ENCODE measurements at regions not wholly inside any gene's neighbourhood (a gene's known extent, or its start where the extent isn't known, plus 50 kb on each side); places are given as distances from the start of the nearest gene placed in this dataset.
A peak's percentile ranks its signal among the peaks of the same experiment; 100 is the strongest.

DNA sequence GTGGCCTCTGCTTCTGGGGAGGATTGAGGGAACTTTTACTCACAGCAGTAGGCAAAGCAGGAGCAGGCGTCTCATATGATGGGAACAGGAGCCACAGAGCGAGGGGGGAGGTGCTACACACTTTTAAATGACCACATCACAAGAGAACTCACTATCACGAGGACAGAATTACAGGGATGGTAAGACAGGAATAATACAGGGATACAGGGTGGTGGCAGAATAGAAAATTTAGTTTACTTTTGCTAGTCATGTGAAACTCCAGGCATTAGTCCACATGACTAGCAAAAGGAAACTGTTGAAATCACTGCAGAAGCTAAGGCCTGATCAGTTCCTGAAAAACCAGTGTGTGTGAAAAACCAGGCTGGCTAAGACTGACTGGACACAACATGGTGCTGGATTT, 382.4 kb downstream of the NNT start:
- no peak overlapping the region for H2BK12ac ChIP-seq (ENCODE audit: low read length in 2 of 2)
- no peak overlapping the region for H2AK5ac ChIP-seq (ENCODE audit: low read length, severe bottlenecking)
- no peak overlapping the region for H3K9ac ChIP-seq (ENCODE audit: low read length)
- no peak overlapping the region for H3K14ac ChIP-seq (ENCODE audit: low read length in 2 of 2)
- no peak overlapping the region for H2BK5ac ChIP-seq (ENCODE audit: low read depth, low read length, poor library complexity, severe bottlenecking)
- H3K9me3 ChIP-seq (ENCODE audit: control insufficient read depth, low read length), result no peaks in the 10 kb centered on the region
- H2BK120ac ChIP-seq (ENCODE audit: low read depth, low read length), result no peak overlapping the region
- H3K23ac ChIP-seq (ENCODE audit: low read length in 2 of 2), result no peak overlapping the region
- no peak overlapping the region for H4K8ac ChIP-seq (ENCODE audit: low read length)
- no peak overlapping the region for H2BK15ac ChIP-seq (ENCODE audit: low read depth, poor library complexity, severe bottlenecking)
- peak; percentile 20 for DNase-seq
- H3K4me1 ChIP-seq (ENCODE audit: control insufficient read depth, insufficient read depth, low read depth, low read length), result no peaks in the 10 kb centered on the region
- H3K4me3 ChIP-seq (ENCODE audit: insufficient read depth in 1 of 2, low read depth in 1 of 2, low read length in 2 of 2), result no peak overlapping the region
- H3K27ac ChIP-seq (ENCODE audit: low read length, poor library complexity, severe bottlenecking), result no peak overlapping the region
- no peak overlapping the region for H3K4ac ChIP-seq (ENCODE audit: low read depth in 1 of 2, low read length in 2 of 2)
- H2AFZ ChIP-seq (ENCODE audit: low read depth, low read length), result no peak overlapping the region
- no peaks in the 10 kb centered on the region for H3K36me3 ChIP-seq (ENCODE audit: control insufficient read depth in 1 of 2, insufficient read depth in 2 of 2, low read depth in 1 of 2, low read length in 2 of 2)
- H4K91ac ChIP-seq (ENCODE audit: low read length), result no peak overlapping the region
- H3K4me2 ChIP-seq (ENCODE audit: low read length, poor library complexity, severe bottlenecking), result no peak overlapping the region
- no peak overlapping the region for H3K18ac ChIP-seq (ENCODE audit: low read depth in 1 of 2, low read length in 2 of 2)
- no peaks in the 10 kb centered on the region for H3K27me3 ChIP-seq (ENCODE audit: control insufficient read depth in 1 of 2, insufficient read depth in 1 of 2, low read length in 2 of 2)
- WGBS, result 50% methylated on average over 1 of the region's 3 CpGs
- H3K79me1 ChIP-seq (replicated peaks; ENCODE audit: low read length, poor library complexity, severe bottlenecking), result no peaks in the 10 kb centered on the region

DNA sequence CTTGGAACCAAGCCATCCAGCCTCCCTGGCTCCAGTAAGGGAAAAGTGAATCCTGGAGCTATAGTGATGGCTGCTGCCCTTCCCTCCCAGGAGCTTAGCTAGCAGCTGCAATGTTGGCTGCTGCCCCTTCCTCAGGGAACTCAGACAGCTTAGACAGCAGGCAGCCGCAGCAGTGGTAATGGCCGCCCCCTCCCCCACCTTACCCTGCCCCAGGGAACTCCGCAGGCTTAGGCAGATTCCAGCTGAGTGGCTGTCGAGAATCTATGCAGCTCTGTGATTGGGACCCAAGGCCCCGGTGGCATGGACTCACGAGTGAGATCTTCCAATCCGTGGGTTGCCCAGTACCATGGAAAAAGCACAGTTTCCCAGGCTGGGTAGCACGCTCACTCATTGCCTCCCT, 378.6 kb downstream of the NNT start:
- Histone ChIP-seq H3K36me3 (ENCODE audit: control insufficient read depth in 1 of 2, insufficient read depth in 2 of 2, low read depth in 1 of 2, low read length in 2 of 2) (no peaks in the 10 kb centered on the region), H3K4me1 (ENCODE audit: control insufficient read depth, insufficient read depth, low read depth, low read length) (no peaks in the 10 kb centered on the region), H3K9ac (ENCODE audit: low read length) (no peak overlapping the region), H4K91ac (ENCODE audit: low read length) (no peak overlapping the region), H4K8ac (ENCODE audit: low read length) (no peak overlapping the region), H3K18ac (ENCODE audit: low read depth in 1 of 2, low read length in 2 of 2) (no peak overlapping the region), H3K14ac (ENCODE audit: low read length in 2 of 2) (no peak overlapping the region), H3K4me3 (ENCODE audit: insufficient read depth in 1 of 2, low read depth in 1 of 2, low read length in 2 of 2) (no peak overlapping the region), H2BK12ac (ENCODE audit: low read length in 2 of 2) (no peak overlapping the region), H2BK120ac (ENCODE audit: low read depth, low read length) (no peak overlapping the region), H3K4ac (ENCODE audit: low read depth in 1 of 2, low read length in 2 of 2) (no peak overlapping the region), H3K4me2 (ENCODE audit: low read length, poor library complexity, severe bottlenecking) (no peak overlapping the region), H3K27me3 (ENCODE audit: control insufficient read depth in 1 of 2, insufficient read depth in 1 of 2, low read length in 2 of 2) (no peaks in the 10 kb centered on the region), H2AK5ac (ENCODE audit: low read length, severe bottlenecking) (no peak overlapping the region), H2BK15ac (ENCODE audit: low read depth, poor library complexity, severe bottlenecking) (no peak overlapping the region), H3K23ac (ENCODE audit: low read length in 2 of 2) (no peak overlapping the region), H3K27ac (ENCODE audit: low read length, poor library complexity, severe bottlenecking) (no peak overlapping the region), H2BK5ac (ENCODE audit: low read depth, low read length, poor library complexity, severe bottlenecking) (no peak overlapping the region), H3K9me3 (ENCODE audit: control insufficient read depth, low read length) (peaks cover 15% of the 10 kb centered on the region), H3K79me1 (replicated peaks; ENCODE audit: low read length, poor library complexity, severe bottlenecking) (no peaks in the 10 kb centered on the region), H2AFZ (ENCODE audit: low read depth, low read length) (no peak overlapping the region)
- WGBS, result 87% methylated on average over 8 of the region's 8 CpGs
- no peak for DNase-seq

DNA sequence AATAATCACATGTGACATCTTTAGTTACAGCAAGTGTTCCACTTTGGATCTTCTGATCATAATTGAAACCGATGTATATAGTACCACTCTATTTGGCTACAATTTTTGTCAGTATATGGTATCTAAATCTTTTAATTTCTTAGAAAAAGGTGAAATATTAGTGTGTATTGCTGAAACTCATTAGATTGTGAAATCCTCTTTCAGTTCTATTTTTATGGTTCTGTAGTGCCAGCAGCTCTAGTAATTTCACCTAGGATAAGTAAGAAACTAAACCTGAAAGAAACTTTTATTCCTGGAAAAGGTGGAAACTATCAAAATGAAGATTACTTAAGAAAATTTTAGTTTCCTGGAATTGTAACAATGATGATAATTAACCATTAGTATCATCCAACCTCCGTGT, 370.9 kb downstream of the NNT start:
- WGBS, result no CpG with 5 or more reads among the region's 2 CpGs
- no peak overlapping the region for H3K18ac ChIP-seq (ENCODE audit: low read depth in 1 of 2, low read length in 2 of 2)
- no peak overlapping the region for H2BK5ac ChIP-seq (ENCODE audit: low read depth, low read length, poor library complexity, severe bottlenecking)
- no peak overlapping the region for H2AK5ac ChIP-seq (ENCODE audit: low read length, severe bottlenecking)
- H2BK15ac ChIP-seq (ENCODE audit: low read depth, poor library complexity, severe bottlenecking), result no peak overlapping the region
- no peaks in the 10 kb centered on the region for H3K27me3 ChIP-seq (ENCODE audit: control insufficient read depth in 1 of 2, insufficient read depth in 1 of 2, low read length in 2 of 2)
- no peak overlapping the region for H3K14ac ChIP-seq (ENCODE audit: low read length in 2 of 2)
- no peak overlapping the region for H3K23ac ChIP-seq (ENCODE audit: low read length in 2 of 2)
- H2BK12ac ChIP-seq (ENCODE audit: low read length in 2 of 2), result no peak overlapping the region
- no peak overlapping the region for H3K4ac ChIP-seq (ENCODE audit: low read depth in 1 of 2, low read length in 2 of 2)
- no peak overlapping the region for H4K8ac ChIP-seq (ENCODE audit: low read length)
- no peaks in the 10 kb centered on the region for H3K4me1 ChIP-seq (ENCODE audit: control insufficient read depth, insufficient read depth, low read depth, low read length)
- H3K9me3 ChIP-seq (ENCODE audit: control insufficient read depth, low read length), result peaks cover 13% of the 10 kb centered on the region
- H3K27ac ChIP-seq (ENCODE audit: low read length, poor library complexity, severe bottlenecking), result no peak overlapping the region
- H3K36me3 ChIP-seq (ENCODE audit: control insufficient read depth in 1 of 2, insufficient read depth in 2 of 2, low read depth in 1 of 2, low read length in 2 of 2), result no peaks in the 10 kb centered on the region
- H2AFZ ChIP-seq (ENCODE audit: low read depth, low read length), result no peak overlapping the region
- no peaks in the 10 kb centered on the region for H3K79me1 ChIP-seq (replicated peaks; ENCODE audit: low read length, poor library complexity, severe bottlenecking)
- DNase-seq, result no peak
- no peak overlapping the region for H4K91ac ChIP-seq (ENCODE audit: low read length)
- H3K4me2 ChIP-seq (ENCODE audit: low read length, poor library complexity, severe bottlenecking), result no peak overlapping the region
- no peak overlapping the region for H3K9ac ChIP-seq (ENCODE audit: low read length)
- no peak overlapping the region for H2BK120ac ChIP-seq (ENCODE audit: low read depth, low read length)
- no peak overlapping the region for H3K4me3 ChIP-seq (ENCODE audit: insufficient read depth in 1 of 2, low read depth in 1 of 2, low read length in 2 of 2)

DNA sequence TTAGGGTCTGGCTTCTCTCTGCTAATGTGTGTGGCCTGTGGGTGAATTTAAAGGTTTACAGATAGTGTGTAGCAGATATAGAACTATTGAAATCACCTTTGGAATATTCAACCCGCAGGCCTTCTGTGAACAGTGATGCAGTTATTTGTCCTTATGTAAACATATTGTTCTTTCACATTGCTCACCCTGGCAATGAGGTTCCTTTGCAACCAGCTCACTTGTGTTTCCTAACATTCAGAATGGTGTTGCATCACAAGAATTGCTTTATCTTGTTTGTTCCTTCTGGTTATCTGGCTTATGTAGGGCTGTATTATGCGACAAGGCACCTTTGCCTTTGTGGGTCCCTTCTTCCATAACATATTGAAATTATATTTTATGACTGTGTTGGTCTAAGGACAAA, 370.3 kb downstream of the NNT start:
- H3K36me3 ChIP-seq (ENCODE audit: control insufficient read depth in 1 of 2, insufficient read depth in 2 of 2, low read depth in 1 of 2, low read length in 2 of 2), result no peaks in the 10 kb centered on the region
- no peak overlapping the region for H3K18ac ChIP-seq (ENCODE audit: low read depth in 1 of 2, low read length in 2 of 2)
- no peak overlapping the region for H4K8ac ChIP-seq (ENCODE audit: low read length)
- H3K27ac ChIP-seq (ENCODE audit: low read length, poor library complexity, severe bottlenecking), result no peak overlapping the region
- no peak overlapping the region for H2BK12ac ChIP-seq (ENCODE audit: low read length in 2 of 2)
- DNase-seq, result peak; percentile 50
- no peak overlapping the region for H2BK120ac ChIP-seq (ENCODE audit: low read depth, low read length)
- H3K4me3 ChIP-seq (ENCODE audit: insufficient read depth in 1 of 2, low read depth in 1 of 2, low read length in 2 of 2), result no peak overlapping the region
- no peak overlapping the region for H2BK15ac ChIP-seq (ENCODE audit: low read depth, poor library complexity, severe bottlenecking)
- no peak overlapping the region for H3K23ac ChIP-seq (ENCODE audit: low read length in 2 of 2)
- no CpG with 5 or more reads among the region's 2 CpGs for WGBS
- H4K91ac ChIP-seq (ENCODE audit: low read length), result no peak overlapping the region
- no peak overlapping the region for H2BK5ac ChIP-seq (ENCODE audit: low read depth, low read length, poor library complexity, severe bottlenecking)
- no peak overlapping the region for H2AFZ ChIP-seq (ENCODE audit: low read depth, low read length)
- no peak overlapping the region for H2AK5ac ChIP-seq (ENCODE audit: low read length, severe bottlenecking)
- H3K4ac ChIP-seq (ENCODE audit: low read depth in 1 of 2, low read length in 2 of 2), result no peak overlapping the region
- no peak overlapping the region for H3K9ac ChIP-seq (ENCODE audit: low read length)
- H3K14ac ChIP-seq (ENCODE audit: low read length in 2 of 2), result no peak overlapping the region
- no peaks in the 10 kb centered on the region for H3K27me3 ChIP-seq (ENCODE audit: control insufficient read depth in 1 of 2, insufficient read depth in 1 of 2, low read length in 2 of 2)
- H3K4me1 ChIP-seq (ENCODE audit: control insufficient read depth, insufficient read depth, low read depth, low read length), result no peaks in the 10 kb centered on the region
- peaks cover 11% of the 10 kb centered on the region for H3K9me3 ChIP-seq (ENCODE audit: control insufficient read depth, low read length)
- no peaks in the 10 kb centered on the region for H3K79me1 ChIP-seq (replicated peaks; ENCODE audit: low read length, poor library complexity, severe bottlenecking)
- H3K4me2 ChIP-seq (ENCODE audit: low read length, poor library complexity, severe bottlenecking), result no peak overlapping the region
